ENCODE measurements at regions not wholly inside any gene's neighbourhood (a gene's known extent, or its start where the extent isn't known, plus 50 kb on each side); places are given as distances from the start of the nearest gene placed in this dataset.

DNA sequence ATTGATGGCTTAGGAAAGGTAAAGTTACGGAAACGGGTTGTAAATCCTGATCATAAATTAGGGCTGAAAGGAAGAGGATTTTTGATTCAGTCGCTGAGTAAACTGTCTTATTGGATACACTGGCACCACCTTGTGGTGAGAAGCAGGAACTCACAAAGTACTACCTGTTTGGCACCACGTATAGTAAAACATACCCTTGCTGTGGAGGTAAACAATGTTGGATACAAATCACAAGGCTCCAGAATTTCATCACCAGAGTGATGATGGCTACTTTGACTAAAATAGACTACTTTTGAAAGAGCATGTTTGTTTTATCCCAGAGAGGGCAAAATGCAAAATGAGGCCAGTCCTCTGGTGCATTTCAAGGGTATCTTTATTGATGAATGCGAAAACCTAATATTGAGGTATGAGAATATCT, 216.9 kb downstream of the IGSF11 start:
- DNase-seq, result peak; percentile 89

DNA sequence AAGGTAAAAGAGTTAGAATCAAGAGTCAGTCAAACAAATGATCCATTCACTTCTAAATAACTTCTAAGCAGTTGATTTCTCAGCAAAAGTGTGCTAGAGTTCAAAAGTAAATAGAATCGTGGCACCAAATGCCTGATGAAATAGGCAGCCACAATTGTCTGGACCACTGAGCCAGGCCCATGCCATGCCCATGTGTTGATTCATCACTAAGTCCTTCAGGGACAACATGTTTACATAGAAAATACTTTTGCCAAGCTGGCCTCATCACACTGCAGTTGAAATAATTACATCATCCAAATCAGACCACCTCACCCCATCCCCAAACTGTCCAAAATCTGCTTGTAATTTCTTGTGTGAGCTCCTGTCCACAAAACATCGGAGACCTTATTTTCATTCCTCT, 216.3 kb downstream of the IGSF11 start:
- no peak for DNase-seq

DNA sequence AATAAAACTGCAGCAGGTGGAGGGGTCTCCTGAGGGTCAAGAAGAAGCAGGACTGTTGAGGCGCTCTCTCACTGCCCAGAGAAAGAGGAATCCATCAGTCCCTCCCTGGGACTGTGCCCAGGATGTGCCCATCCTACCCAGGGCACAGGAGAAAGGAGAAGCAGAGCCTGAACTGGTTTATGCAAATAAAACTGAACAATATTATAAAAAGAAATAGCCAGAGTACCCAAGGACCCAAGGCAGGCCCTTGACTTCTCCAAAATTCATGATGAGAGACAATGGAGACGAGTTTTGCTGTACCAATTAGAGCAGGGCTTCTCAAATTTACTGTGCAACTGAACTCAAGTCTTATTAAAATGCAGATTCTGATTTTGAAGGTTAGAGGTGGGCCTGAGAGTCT, 211.0 kb downstream of the IGSF11 start:
- DNase-seq, result no peak

DNA sequence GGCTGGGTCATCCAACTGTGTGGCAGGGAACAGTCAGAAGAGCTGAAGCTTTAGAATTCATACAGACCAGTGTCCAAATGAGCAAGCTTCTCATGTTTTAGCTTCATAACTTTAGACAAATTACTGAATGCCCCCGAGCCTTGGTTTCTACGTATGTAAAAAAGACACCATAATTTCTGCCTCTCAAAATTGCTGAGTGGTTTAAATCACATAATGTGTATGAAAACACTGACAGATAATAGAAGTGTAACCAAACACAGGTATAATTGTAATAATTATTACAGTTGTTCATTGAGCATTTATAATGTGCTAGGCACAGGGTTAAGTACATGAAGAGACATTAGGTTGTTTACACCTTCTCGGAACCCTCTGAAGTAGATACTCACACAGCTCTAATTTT, 207.2 kb downstream of the IGSF11 start:
- DNase-seq, result no peak

- DNase-seq, result no peak
Measured at GRCh38 chr3:118828351-118828750, 206.3 kb downstream of the IGSF11 start.

GRCh38 chr3:118833075-118833474, 201.6 kb downstream of the IGSF11 start:
- DNase-seq, result no peak

DNA sequence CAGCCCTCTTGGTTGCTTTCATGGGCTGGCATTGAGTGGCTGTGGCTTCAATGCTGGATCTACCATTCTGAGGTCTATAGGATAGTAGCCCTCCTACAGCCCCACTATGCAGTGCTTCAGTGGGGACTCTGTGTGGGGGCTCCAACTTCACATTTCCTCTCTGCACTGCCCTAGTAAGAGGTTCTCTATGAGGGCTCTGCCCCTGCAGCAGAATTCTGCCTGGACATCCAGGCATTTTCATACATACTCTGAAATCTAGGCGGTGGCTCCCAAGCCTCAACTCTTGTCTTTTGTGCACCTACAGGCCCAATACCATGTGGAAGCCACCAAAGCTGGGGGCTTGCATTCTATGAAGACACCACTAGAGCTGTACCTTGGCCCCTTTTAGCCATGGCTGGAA, 195.8 kb downstream of the IGSF11 start:
- DNase-seq, result no peak

GRCh38 chr3:118842147-118842863, 192.3 kb downstream of the IGSF11 start:
- no peak for DNase-seq

DNA sequence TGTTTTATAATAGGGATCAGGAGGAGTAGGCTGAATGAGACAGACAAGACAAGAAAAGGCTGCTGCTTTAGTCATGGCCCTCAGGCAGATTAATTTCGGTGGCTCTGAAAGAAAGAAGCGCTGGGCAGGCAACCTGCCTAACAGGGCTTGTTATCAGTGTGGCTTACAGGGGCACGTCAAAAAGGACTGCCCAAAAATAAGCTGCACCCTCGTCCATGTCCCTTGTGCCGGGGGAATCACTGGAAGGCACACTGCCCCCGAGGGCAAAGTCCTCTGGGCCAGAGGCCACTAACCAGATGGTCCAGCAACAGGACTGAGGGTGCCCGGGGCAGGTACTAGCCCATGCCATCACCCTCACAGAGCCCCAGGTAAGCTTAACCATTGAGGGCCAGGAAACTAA, 188.5 kb downstream of the IGSF11 start:
- DNase-seq, result no peak
